ENCODE measurements at regions not wholly inside any gene's neighbourhood (a gene's known extent, or its start where the extent isn't known, plus 50 kb on each side); places are given as distances from the start of the nearest gene placed in this dataset.

DNA sequence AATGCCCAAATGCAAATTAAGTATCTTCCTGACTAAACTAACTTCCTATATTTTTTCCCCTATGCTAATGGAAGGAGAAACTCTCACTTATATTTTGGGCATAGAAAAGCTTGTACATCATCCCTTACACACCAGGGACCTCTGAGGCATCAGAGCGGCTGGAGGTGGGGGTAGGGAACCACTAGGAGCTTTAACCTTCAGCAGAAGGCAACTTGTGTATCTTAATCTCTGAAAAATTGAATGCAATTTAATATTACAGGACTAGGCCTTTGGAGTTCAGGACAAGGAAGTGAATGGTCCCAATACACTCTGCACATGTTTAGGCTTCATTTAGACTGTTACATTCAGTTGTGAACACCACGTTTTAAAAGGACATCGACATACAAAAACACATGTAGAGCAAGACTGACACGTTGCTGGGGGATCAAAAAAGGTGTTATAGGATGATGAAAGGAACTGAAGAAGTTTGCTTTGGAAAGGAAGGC is 85.9 kb downstream of the NAV1 start:
- no peaks in the 10 kb centered on the region for H3K36me3 ChIP-seq
- no peak overlapping the region for H3K27ac ChIP-seq
- no peak overlapping the region for H3K4me3 ChIP-seq
- intact Hi-C loops (cut with DNase I) = no loop called here
- DNase-seq (ENCODE audit: low spot score) = no peak
- no peaks in the 10 kb centered on the region for H3K9me3 ChIP-seq
- no peaks in the 10 kb centered on the region for H3K4me1 ChIP-seq (replicated peaks)
- no peaks in the 10 kb centered on the region for H3K27me3 ChIP-seq (replicated peaks; ENCODE audit: insufficient read depth)
- TF ChIP-seq POLR2A (IDR thresholded peaks at IDR 0.05) = no peak
- TF ChIP-seq, protein P1, sequence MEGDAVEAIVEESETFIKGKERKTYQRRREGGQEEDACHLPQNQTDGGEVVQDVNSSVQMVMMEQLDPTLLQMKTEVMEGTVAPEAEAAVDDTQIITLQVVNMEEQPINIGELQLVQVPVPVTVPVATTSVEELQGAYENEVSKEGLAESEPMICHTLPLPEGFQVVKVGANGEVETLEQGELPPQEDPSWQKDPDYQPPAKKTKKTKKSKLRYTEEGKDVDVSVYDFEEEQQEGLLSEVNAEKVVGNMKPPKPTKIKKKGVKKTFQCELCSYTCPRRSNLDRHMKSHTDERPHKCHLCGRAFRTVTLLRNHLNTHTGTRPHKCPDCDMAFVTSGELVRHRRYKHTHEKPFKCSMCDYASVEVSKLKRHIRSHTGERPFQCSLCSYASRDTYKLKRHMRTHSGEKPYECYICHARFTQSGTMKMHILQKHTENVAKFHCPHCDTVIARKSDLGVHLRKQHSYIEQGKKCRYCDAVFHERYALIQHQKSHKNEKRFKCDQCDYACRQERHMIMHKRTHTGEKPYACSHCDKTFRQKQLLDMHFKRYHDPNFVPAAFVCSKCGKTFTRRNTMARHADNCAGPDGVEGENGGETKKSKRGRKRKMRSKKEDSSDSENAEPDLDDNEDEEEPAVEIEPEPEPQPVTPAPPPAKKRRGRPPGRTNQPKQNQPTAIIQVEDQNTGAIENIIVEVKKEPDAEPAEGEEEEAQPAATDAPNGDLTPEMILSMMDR (IDR thresholded peaks at IDR 0.05) = no peak
- no peak for TF ChIP-seq POLR2AphosphoS5 (IDR thresholded peaks at IDR 0.05)
- WGBS = 71% methylated on average over 4 of the region's 4 CpGs

GRCh38 chr1:201625226-201625761 is 86.4 kb downstream of the NAV1 start:
- no peaks in the 10 kb centered on the region for H3K27me3 ChIP-seq (replicated peaks; ENCODE audit: insufficient read depth)
- no peak overlapping the region for H3K4me3 ChIP-seq
- H3K27ac ChIP-seq = no peak overlapping the region
- no peaks in the 10 kb centered on the region for H3K9me3 ChIP-seq
- no peak for DNase-seq (ENCODE audit: low spot score)
- intact Hi-C loops (cut with DNase I) = no loop called here
- WGBS = 60% methylated on average over 3 of the region's 3 CpGs
- no peaks in the 10 kb centered on the region for H3K4me1 ChIP-seq (replicated peaks)
- no peaks in the 10 kb centered on the region for H3K36me3 ChIP-seq
- TF ChIP-seq POLR2A (IDR thresholded peaks at IDR 0.05) = no peak
- TF ChIP-seq, protein P1 (IDR thresholded peaks at IDR 0.05) = no peak
- TF ChIP-seq POLR2AphosphoS5 (IDR thresholded peaks at IDR 0.05) = no peak

GRCh38 chr1:201625851-201626251 is 86.9 kb downstream of the NAV1 start:
- no peaks in the 10 kb centered on the region for H3K27me3 ChIP-seq (replicated peaks; ENCODE audit: insufficient read depth)
- no peaks in the 10 kb centered on the region for H3K4me1 ChIP-seq (replicated peaks)
- TF ChIP-seq, protein P1 (IDR thresholded peaks at IDR 0.05) = no peak
- TF ChIP-seq POLR2A (IDR thresholded peaks at IDR 0.05) (no peak), POLR2AphosphoS5 (IDR thresholded peaks at IDR 0.05) (no peak)
- no peak for DNase-seq (ENCODE audit: low spot score)
- WGBS = 86% methylated on average over 3 of the region's 3 CpGs
- H3K27ac ChIP-seq = no peak overlapping the region
- no peaks in the 10 kb centered on the region for H3K36me3 ChIP-seq
- intact Hi-C loops (cut with DNase I) = no loop called here
- H3K9me3 ChIP-seq = no peaks in the 10 kb centered on the region
- H3K4me3 ChIP-seq = no peak overlapping the region

GRCh38 chr1:201626629-201627275 is 87.8 kb downstream of the NAV1 start:
- WGBS = 89% methylated on average over 4 of the region's 4 CpGs
- Histone ChIP-seq H3K27me3 (replicated peaks; ENCODE audit: insufficient read depth) (no peaks in the 10 kb centered on the region), H3K4me3 (no peak overlapping the region), H3K36me3 (no peaks in the 10 kb centered on the region), H3K27ac (no peak overlapping the region), H3K4me1 (replicated peaks) (no peaks in the 10 kb centered on the region), H3K9me3 (no peaks in the 10 kb centered on the region)
- TF ChIP-seq POLR2AphosphoS5 (IDR thresholded peaks at IDR 0.05) (no peak), POLR2A (IDR thresholded peaks at IDR 0.05) (no peak)
- TF ChIP-seq, protein P1 (IDR thresholded peaks at IDR 0.05) = no peak
- DNase-seq (ENCODE audit: low spot score) = no peak
- intact Hi-C loops (cut with DNase I) = no loop called here

GRCh38 chr1:201628490-201628889 is 89.6 kb downstream of the NAV1 start:
- Histone ChIP-seq H3K4me1 (replicated peaks) (no peaks in the 10 kb centered on the region), H3K9me3 (no peaks in the 10 kb centered on the region), H3K4me3 (no peak overlapping the region), H3K27ac (no peak overlapping the region), H3K27me3 (replicated peaks; ENCODE audit: insufficient read depth) (no peaks in the 10 kb centered on the region), H3K36me3 (no peaks in the 10 kb centered on the region)
- intact Hi-C loops (cut with DNase I) = no loop called here
- TF ChIP-seq POLR2AphosphoS5 (IDR thresholded peaks at IDR 0.05) (no peak), POLR2A (IDR thresholded peaks at IDR 0.05) (no peak)
- TF ChIP-seq, protein P1 (IDR thresholded peaks at IDR 0.05) = no peak
- WGBS = 49% methylated on average over 6 of the region's 6 CpGs
- DNase-seq (ENCODE audit: low spot score) = no peak
